GM12873 (cell line): ENCODE measurements at regions not wholly inside any gene's neighbourhood (a gene's known extent, or its start where the extent isn't known, plus 50 kb on each side); places are given as distances from the start of the nearest gene placed in this dataset.

Experiments
- TF ChIP-seq, protein P1 (sequence below): IDR thresholded peaks from 2 replicates; pipeline ENCODE4 v1.5.1; 2012; ENCODE audit warnings: low read depth, mild to moderate bottlenecking, moderate library complexity, low read length, control low read depth; ENCODE audit not compliant: insufficient read depth; ENCODE audit errors: missing control alignments

DNA sequence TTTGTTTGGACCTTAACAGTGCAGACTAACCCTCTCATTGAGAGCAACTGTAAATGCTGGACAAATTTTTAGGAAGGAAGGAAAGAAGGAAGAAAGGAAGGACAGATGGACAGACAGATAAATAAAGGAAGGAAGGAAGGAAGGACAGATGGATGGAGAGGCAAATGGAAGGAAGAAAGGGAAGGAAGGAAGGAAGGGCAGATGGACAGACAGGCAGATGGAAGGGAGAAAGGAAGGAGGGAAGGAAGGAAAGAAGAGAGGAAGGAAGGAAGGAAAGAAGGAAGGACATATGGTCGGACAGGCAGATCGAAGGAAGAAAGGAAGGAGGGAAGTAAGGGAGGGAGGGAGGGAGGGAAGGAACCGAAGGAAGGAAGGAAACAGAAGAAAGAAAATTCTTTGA, 388.5 kb upstream of the CDH4 start:
- TF ChIP-seq, protein P1, sequence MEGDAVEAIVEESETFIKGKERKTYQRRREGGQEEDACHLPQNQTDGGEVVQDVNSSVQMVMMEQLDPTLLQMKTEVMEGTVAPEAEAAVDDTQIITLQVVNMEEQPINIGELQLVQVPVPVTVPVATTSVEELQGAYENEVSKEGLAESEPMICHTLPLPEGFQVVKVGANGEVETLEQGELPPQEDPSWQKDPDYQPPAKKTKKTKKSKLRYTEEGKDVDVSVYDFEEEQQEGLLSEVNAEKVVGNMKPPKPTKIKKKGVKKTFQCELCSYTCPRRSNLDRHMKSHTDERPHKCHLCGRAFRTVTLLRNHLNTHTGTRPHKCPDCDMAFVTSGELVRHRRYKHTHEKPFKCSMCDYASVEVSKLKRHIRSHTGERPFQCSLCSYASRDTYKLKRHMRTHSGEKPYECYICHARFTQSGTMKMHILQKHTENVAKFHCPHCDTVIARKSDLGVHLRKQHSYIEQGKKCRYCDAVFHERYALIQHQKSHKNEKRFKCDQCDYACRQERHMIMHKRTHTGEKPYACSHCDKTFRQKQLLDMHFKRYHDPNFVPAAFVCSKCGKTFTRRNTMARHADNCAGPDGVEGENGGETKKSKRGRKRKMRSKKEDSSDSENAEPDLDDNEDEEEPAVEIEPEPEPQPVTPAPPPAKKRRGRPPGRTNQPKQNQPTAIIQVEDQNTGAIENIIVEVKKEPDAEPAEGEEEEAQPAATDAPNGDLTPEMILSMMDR = no peak

DNA sequence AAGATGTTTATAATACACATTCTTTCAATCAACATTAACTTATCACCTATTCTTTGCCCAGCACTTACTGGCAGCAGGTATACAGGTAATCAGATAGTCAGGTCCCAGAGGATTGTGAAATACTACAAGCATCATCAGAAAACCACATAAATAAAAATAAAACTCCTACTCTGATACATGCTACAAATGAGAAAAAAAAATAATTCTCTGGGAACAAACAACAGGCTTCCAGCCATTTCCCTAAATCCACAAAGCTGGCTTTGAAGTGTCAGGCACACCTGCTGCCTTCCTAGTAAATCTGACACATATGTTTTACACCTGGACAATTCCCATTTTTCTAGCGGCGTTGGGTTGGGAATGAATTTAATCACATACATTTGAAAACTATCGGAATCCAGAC, 384.5 kb upstream of the CDH4 start:
- TF ChIP-seq, protein P1 = no peak

DNA sequence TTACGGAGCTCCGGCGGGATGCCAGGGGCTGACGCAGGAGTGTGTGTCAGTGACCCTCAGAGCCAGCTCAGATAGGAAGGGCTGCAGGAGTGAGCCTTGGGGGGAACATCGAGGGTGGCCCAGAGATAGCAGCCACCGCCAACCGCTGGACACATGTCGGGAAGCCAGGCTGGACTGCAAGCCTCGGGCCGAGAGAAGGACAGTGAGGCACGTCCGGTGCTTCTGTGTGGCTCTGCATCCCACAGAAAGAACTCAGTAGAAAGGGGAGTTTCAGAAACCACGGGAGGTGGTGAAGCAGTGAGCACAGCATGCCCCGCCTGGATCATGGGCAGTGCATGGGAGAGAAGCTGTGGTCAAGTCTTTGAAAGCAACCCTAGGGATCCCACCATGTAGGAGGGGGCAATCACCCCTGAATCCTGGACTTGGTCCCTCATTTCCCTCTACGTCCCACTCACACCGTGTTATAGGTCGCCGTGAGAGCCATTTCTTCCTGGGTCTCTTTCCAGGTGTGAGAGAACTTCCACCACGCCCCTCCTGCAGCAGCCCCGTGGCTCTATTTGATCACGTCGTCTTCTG, 383.7 kb upstream of the CDH4 start:
- TF ChIP-seq, protein P1 = no peak

DNA sequence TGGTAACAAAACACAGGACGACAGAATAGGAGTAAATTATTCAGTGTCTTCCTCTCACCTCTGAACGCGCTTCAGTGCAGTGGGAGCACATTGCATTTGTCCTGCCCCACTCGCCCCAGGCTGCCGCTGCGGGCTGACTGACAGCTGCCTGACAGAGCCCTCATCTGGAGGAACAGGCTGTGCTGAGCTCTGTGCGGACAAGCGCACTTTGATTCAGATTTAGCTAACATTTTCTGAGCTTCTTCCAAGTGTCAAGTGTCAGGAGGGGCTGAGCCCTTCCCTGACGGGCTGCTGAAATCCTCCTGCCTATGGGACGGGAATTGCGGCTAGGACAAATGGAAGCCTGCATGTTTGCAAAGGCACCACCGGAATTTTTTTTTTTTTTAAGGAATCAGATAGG, 383.0 kb upstream of the CDH4 start:
- TF ChIP-seq, protein P1 = no peak

DNA sequence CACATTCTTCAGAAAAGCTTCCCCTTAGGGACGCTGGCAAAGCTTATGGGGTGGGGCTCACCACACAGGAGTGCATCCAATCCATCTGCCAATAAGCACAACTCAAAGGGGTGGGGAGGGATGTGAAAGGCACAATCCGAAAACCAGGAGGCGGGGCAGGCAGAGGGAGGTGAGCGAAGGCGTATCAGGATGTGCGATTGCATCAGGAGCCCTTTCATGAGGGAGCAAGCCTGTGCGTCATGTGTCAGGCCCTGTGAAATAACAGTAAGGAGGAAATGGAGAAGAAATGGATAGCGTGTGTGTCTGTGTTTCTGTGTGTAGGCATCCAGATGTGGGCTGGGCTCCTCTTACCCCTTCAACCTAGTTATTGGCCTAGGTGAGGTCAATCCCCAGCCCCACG, 382.4 kb upstream of the CDH4 start:
- TF ChIP-seq, protein P1 = no peak

DNA sequence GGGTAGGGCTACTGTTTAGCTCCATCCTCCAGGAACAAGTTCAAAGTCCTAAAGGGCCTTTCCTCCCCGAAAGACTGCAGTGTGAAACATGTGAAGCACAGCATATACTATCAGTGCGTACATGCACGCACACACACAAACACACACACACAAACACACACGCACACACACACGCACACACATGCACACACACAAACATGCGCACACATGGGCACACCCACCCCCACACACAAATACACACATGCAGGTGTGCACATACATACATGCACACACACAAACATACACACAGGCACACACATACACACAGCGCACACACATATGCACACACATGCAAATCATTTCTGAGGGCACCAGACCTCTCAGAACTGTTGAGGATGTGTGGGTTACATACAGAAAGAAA, 382.0 kb upstream of the CDH4 start:
- TF ChIP-seq, protein P1 = no peak

DNA sequence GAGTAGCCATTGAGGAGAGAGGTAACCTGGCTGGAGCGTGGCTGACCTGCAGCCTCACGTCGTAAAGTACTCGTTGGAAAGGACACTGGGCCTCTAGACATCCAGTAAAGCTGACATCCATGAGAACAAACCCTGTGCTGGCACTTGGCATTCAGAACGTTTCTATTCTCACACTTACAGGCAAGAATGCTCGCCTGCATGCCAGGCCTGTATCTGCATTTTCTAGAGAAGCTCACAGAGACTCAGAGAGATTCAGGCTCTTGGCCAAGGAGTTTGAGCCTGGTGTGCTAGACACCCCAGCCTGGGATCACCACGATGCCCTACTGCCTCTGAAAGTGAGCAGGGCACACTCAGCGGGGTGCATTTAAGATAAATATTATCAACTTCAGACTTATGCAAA, 379.8 kb upstream of the CDH4 start:
- TF ChIP-seq, protein P1 = no peak
